SU-DHL-6 (cell line): ENCODE measurements at regions not wholly inside any gene's neighbourhood (a gene's known extent, or its start where the extent isn't known, plus 50 kb on each side); places are given as distances from the start of the nearest gene placed in this dataset.

Experiments used
- CTCF ChIP-seq: fragments of 200-600 bp; sonication (generic); IDR thresholded peaks from one replicate; pipeline ENCODE4 v1.5.1; 2017; ENCODE audit warnings: antibody characterized with exemption, mild to moderate bottlenecking, low read length, moderate library complexity; ENCODE audit not compliant: insufficient read depth, poor library complexity, severe bottlenecking
- EZH2phosphoT487 ChIP-seq: fragments of 200-600 bp; sonication (generic), shearing (Covaris generic); conservative IDR thresholded peaks from 2 replicates; pipeline ENCODE4 v1.6.1; 2018; ENCODE audit warnings: mild to moderate bottlenecking, antibody characterized with exemption, low read length, moderate library complexity, mixed read lengths

DNA sequence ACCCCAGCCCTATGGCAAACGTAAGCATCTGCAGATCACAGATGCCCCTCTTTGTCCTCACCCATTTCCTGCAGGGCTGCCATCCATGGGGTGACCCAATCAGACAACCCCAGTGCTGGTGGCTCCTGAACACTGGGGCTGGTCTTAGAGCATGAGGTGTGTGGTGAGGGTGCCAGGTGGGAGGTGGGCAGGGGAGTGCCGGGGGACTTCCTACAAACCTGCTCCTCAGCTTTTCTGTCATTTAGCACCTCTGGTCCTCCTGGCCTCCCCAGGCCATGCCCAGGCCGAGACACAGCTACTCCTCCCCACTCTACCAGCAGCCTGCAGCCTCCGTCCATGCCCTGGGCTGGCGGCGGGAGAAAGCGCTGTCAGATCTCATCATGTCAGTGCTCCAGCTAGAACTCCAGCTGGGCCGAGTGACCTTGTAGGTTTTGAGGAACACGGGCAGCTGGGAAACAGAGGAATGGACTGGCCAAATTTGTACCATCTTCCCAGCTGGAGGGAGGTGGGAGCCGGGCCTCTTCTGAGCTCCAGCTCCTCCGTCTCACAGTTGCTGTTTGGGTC, 157.7 kb upstream of the NECTIN1 start:
- TF ChIP-seq CTCF: no peak
- no peak for TF ChIP-seq EZH2phosphoT487
